ENCODE measurements at regions not wholly inside any gene's neighbourhood (a gene's known extent, or its start where the extent isn't known, plus 50 kb on each side); places are given as distances from the start of the nearest gene placed in this dataset.

- TF ChIP-seq CTCF (IDR thresholded peaks at IDR 0.05) (no peak), POLR2A (IDR thresholded peaks at IDR 0.05) (no peak)
Measured at GRCh38 chr12:65609359-65609771, 214.9 kb upstream of the HMGA2 start.

Data from body of pancreas (tissue), 4 donors.